Right ventricle myocardium superior (tissue), 1 donor: ENCODE measurements at regions not wholly inside any gene's neighbourhood (a gene's known extent, or its start where the extent isn't known, plus 50 kb on each side); places are given as distances from the start of the nearest gene placed in this dataset.
"Not testable (repeated sequence)": the region's sequence is repeated elsewhere in the genome, so short reads cannot be mapped to it uniquely, and the experiment has no call there.

ENCODE experiments used
- ATAC-seq: fragments of 200-7000 bp; cut with Tn5 transposase; one replicate; pipeline ENCODE4 v1.9.1; 2020; ENCODE audit warnings: mild to moderate bottlenecking; ENCODE audit not compliant: poor library complexity
- DNase-seq: peaks from one replicate; pipeline ENCODE4 v3.0.0-alpha.2; 2020
- intact Hi-C: fragments of 100-400 bp; cut with DNase I; formaldehyde crosslinking; loops from one replicate; pipeline ENCODE4 v1.11.2; 2022
- donor health status: DM: no; HTN: yes; CAD: no; lungs with severe emphysema.

GRCh38 chr4:104025251-104025650 lies 305.5 kb upstream of the TACR3 start:
- intact Hi-C loops = no loop called here
- DNase-seq (no peak), ATAC-seq (no peak)

GRCh38 chr4:104022831-104023230 lies 303.0 kb upstream of the TACR3 start:
- DNase-seq (no peak), ATAC-seq (no peak)
- intact Hi-C loops = no loop called here

GRCh38 chr4:104022226-104022625 lies 302.4 kb upstream of the TACR3 start:
- no peak for ATAC-seq
- intact Hi-C loops = no loop called here
- DNase-seq = no peak

- ATAC-seq (no peak), DNase-seq (no peak)
- intact Hi-C loops = no loop called here
Measured at GRCh38 chr4:104020641-104021040, 300.9 kb upstream of the TACR3 start.

GRCh38 chr4:104017213-104017612 lies 297.4 kb upstream of the TACR3 start:
- no peak for DNase-seq
- no peak for ATAC-seq
- intact Hi-C loops = no loop called here

GRCh38 chr4:104015680-104016079 lies 295.9 kb upstream of the TACR3 start:
- no peak for ATAC-seq
- intact Hi-C loops = no loop called here

GRCh38 chr4:104010722-104011121 lies 290.9 kb upstream of the TACR3 start:
- intact Hi-C loops = no loop called here
- ATAC-seq (no peak), DNase-seq (no peak)

More at GRCh38 chr4:104015680-104016079, 295.9 kb upstream of the TACR3 start:
- no peak for DNase-seq

GRCh38 chr4:104002318-104002717 lies 282.5 kb upstream of the TACR3 start:
- intact Hi-C loops, DNase-seq, ATAC-seq: not testable (repeated sequence)

GRCh38 chr4:103998756-103999155 lies 279.0 kb upstream of the TACR3 start:
- DNase-seq (no peak), ATAC-seq (no peak)
- intact Hi-C loops = no loop called here

- no peak for DNase-seq
- ATAC-seq = no peak
- intact Hi-C loops = no loop called here
Measured at GRCh38 chr4:103996637-103997036, 276.9 kb upstream of the TACR3 start.

- intact Hi-C loops = no loop called here
- no peak for ATAC-seq
- DNase-seq = no peak
Measured at GRCh38 chr4:103996064-103996463, 276.3 kb upstream of the TACR3 start.

GRCh38 chr4:103994059-103994458 lies 274.3 kb upstream of the TACR3 start:
- intact Hi-C loops = no loop called here
- ATAC-seq = no peak
- no peak for DNase-seq

- no peak for ATAC-seq
- intact Hi-C loops = no loop called here
- no peak for DNase-seq
Measured at GRCh38 chr4:103982454-103982853, 262.7 kb upstream of the TACR3 start.

- no peak for DNase-seq
- intact Hi-C loops = no loop called here
- ATAC-seq = no peak
Measured at GRCh38 chr4:103948244-103949018, 228.6 kb upstream of the TACR3 start.

- no peak for DNase-seq
- ATAC-seq = no peak
- intact Hi-C loops = no loop called here
Measured at GRCh38 chr4:103947617-103948016, 227.8 kb upstream of the TACR3 start.

GRCh38 chr4:103946621-103947268 lies 227.0 kb upstream of the TACR3 start:
- intact Hi-C loops, DNase-seq, ATAC-seq: not testable (repeated sequence)

- ATAC-seq = no peak
- DNase-seq = no peak
- intact Hi-C loops = no loop called here
Measured at GRCh38 chr4:103938488-103938887, 218.7 kb upstream of the TACR3 start.

- DNase-seq (no peak), ATAC-seq (no peak)
- intact Hi-C loops = no loop called here
Measured at GRCh38 chr4:103936653-103937145, 216.9 kb upstream of the TACR3 start.

GRCh38 chr4:103934178-103934789 lies 214.5 kb upstream of the TACR3 start:
- no peak for ATAC-seq
- no peak for DNase-seq
- intact Hi-C loops = no loop called here

GRCh38 chr4:103928370-103928769 lies 208.6 kb upstream of the TACR3 start:
- ATAC-seq = no peak
- intact Hi-C loops = no loop called here
- no peak for DNase-seq
